Body of pancreas (tissue), 4 donors: ENCODE measurements at regions not wholly inside any gene's neighbourhood (a gene's known extent, or its start where the extent isn't known, plus 50 kb on each side); places are given as distances from the start of the nearest gene placed in this dataset.
"Not testable (repeated sequence)": the region's sequence is repeated elsewhere in the genome, so short reads cannot be mapped to it uniquely, and the experiment has no call there.

ENCODE experiments used
- ATAC-seq: fragments of 150-250 bp; one replicate; pipeline ENCODE4 v1.9.1; 2016
- DNase-seq, 4 donors: peaks; one replicate each; pipeline ENCODE4 v3.0.0-alpha.2; 2019
- H3K27ac ChIP-seq, 4 donors: fragments of 200-600 bp; sonication (generic); 1 replicate in 3 of 4; 2 replicates in 1 of 4; pipeline versions ENCODE4 v1.5.1 to v1.6.1; 2016 to 2019; ENCODE audit warnings: mild to moderate bottlenecking in 1 of 4, mixed read lengths in 1 of 4, moderate library complexity in 1 of 4
- H3K27me3 ChIP-seq, 2 donors: fragments of 200-600 bp; sonication (generic); one replicate each; pipeline ENCODE4 v1.6.0; 2016; ENCODE audit warnings: mild to moderate bottlenecking in 1 of 2
- H3K36me3 ChIP-seq, 2 donors: fragments of 200-600 bp; sonication (generic); replicated peaks in 1 of 2; 2 replicates each; pipeline ENCODE4 v1.5.1; 2016; ENCODE audit warnings: low read depth in 2 of 2; ENCODE audit not compliant: insufficient read depth in 1 of 2
- H3K4me1 ChIP-seq: fragments of 200-600 bp; sonication (generic); one replicate; pipeline ENCODE4 v1.6.0; 2016
- H3K4me3 ChIP-seq, 2 donors: fragments of 200-600 bp; sonication (generic); 1 replicate in 1 of 2; 2 replicates in 1 of 2; pipeline ENCODE4 v1.5.1; 2016 to 2019
- H3K9me3 ChIP-seq, 3 donors: fragments of 200-600 bp; sonication (generic); 1 replicate in 2 of 3; 2 replicates in 1 of 3; pipeline ENCODE4 v1.5.1; 2016
- CTCF ChIP-seq, 7 experiments: fragments of 450-650 bp in 4 of 7; fragments of 200-600 bp in 3 of 7; sonication (generic) in 3 of 7; IDR thresholded peaks; one replicate each; pipeline ENCODE4 v1.5.1; 2016 to 2019; ENCODE audit warnings: antibody characterized with exemption in 7 of 7
- POLR2A ChIP-seq, 3 donors: fragments of 450-650 bp; IDR thresholded peaks; one replicate each; pipeline ENCODE4 v1.6.1; 2016; ENCODE audit warnings: antibody characterized with exemption in 3 of 3, mild to moderate bottlenecking in 2 of 3
- WGBS, 2 donors: methylation state at CpG; one replicate each; pipeline ENCODE4 v1.1.5; 2017; 5-methylcytosine and 5-hydroxymethylcytosine counted together
- intact Hi-C: fragments of 100-400 bp; cut with DNase I; formaldehyde crosslinking; loops from one replicate; pipeline ENCODE4 v1.15.1; 2023

- no peaks in the 10 kb centered on the region for H3K4me1 ChIP-seq
- no peaks in the 10 kb centered on the region for H3K9me3 ChIP-seq
- no peak for DNase-seq
- H3K4me3 ChIP-seq, result no peak overlapping the region
- no peaks in the 10 kb centered on the region for H3K27me3 ChIP-seq
- TF ChIP-seq CTCF (IDR thresholded peaks at IDR 0.05) (no peak), POLR2A (IDR thresholded peaks at IDR 0.05) (no peak)
- 17 to 21% methylated on average over 1 of the region's 1 CpG for WGBS, 2 donors
- H3K27ac ChIP-seq, result no peak overlapping the region
- no peak for ATAC-seq
- intact Hi-C loops, result no loop called here
- no peaks in the 10 kb centered on the region for H3K36me3 ChIP-seq
These were observed 110.8 kb upstream of the GRIN3A start for GRCh38 chr9:101849102-101849707.

DNA sequence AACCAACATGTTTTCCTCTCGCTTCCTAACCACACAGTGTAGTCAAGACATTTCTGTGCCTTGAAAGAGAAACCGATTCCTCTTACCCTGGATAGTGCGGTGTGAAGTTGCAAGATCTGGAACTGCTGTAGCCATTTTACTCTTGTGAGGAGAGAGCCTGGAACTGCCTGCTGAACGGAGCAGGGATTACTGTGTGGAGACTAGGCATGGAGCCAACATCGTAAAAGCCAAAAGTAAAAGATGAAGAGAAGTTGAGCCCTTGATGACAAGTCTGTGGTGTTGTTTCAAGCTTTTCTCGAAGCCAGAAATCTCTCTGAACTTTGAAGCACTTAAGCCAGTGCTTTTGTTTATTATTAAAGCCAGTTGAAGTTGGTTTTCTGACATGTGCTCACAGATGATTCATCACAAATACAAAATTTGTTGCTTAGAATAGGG is 110.1 kb upstream of the GRIN3A start:
- intact Hi-C loops, result no loop called here
- no peaks in the 10 kb centered on the region for H3K27me3 ChIP-seq
- no peak for ATAC-seq
- H3K27ac ChIP-seq, result no peak overlapping the region
- WGBS, 2 donors, result 47 to 49% methylated on average over 6 of the region's 6 CpGs
- no peaks in the 10 kb centered on the region for H3K9me3 ChIP-seq
- H3K4me3 ChIP-seq, result no peak overlapping the region
- TF ChIP-seq CTCF (IDR thresholded peaks at IDR 0.05) (no peak), POLR2A (IDR thresholded peaks at IDR 0.05) (no peak)
- no peak for DNase-seq
- H3K4me1 ChIP-seq, result no peaks in the 10 kb centered on the region
- H3K36me3 ChIP-seq, result no peaks in the 10 kb centered on the region

DNA sequence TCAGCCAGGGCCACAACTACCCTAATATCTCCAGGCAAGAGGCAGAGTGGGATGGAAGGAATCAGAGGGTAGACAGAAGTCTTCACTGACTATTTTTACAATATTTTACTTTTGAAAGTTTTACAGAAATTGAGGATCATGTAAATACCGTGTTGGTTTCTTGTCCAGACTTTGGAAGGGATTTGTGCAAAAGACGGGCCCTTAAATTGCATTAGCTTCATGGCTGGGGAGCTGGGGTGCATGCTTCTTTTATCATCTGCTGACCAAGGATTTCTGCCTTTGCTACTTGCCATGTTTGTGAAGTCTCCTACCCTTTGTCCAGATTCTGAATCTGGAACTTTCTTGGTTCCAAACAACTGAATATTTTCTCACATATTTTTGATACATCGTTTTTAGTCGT is 107.7 kb upstream of the GRIN3A start:
- ATAC-seq (no peak), DNase-seq (no peak)
- intact Hi-C loops, result no loop called here
- no peaks in the 10 kb centered on the region for H3K36me3 ChIP-seq
- no peaks in the 10 kb centered on the region for H3K27me3 ChIP-seq
- WGBS, 2 donors, result 54 to 56% methylated on average over 4 of the region's 4 CpGs
- no peak overlapping the region for H3K4me3 ChIP-seq
- no peaks in the 10 kb centered on the region for H3K4me1 ChIP-seq
- no peaks in the 10 kb centered on the region for H3K9me3 ChIP-seq
- H3K27ac ChIP-seq, result no peak overlapping the region
- TF ChIP-seq POLR2A (IDR thresholded peaks at IDR 0.05), result no peak
- no peak for TF ChIP-seq CTCF (IDR thresholded peaks at IDR 0.05)

GRCh38 chr9:101840694-101841188 is 102.3 kb upstream of the GRIN3A start:
- TF ChIP-seq CTCF (IDR thresholded peaks at IDR 0.05), result no peak
- no peak for TF ChIP-seq POLR2A (IDR thresholded peaks at IDR 0.05)
- ATAC-seq (no peak), DNase-seq (no peak)
- no peaks in the 10 kb centered on the region for H3K27me3 ChIP-seq
- H3K4me3 ChIP-seq, result no peak overlapping the region
- H3K36me3 ChIP-seq, result no peaks in the 10 kb centered on the region
- intact Hi-C loops, result no loop called here
- H3K4me1 ChIP-seq, result no peaks in the 10 kb centered on the region
- H3K9me3 ChIP-seq, result peaks cover 0 to 4% (median 0%) of the 10 kb centered on the region in 3 donors
- H3K27ac ChIP-seq, result no peak overlapping the region

DNA sequence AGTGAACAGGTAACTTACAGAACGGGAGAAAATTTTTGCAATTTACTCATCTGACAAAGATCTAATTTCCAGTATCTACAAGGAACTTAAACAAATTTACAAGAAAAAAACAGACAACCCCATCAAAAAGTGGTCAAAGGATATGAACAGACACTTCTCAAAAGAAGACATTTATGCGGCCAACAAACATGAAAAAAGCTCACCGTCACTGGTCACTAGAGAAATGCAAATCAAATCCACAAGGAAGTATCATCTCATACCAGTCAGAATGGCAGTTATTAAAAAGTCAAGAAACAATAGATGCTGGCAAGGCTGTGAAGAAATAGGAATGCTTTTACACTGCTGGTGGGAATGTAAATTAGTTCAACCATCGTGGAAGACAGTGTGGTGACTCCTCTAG is 100.5 kb upstream of the GRIN3A start:
- H3K27ac ChIP-seq, H3K4me1 ChIP-seq, H3K27me3 ChIP-seq, ATAC-seq, H3K9me3 ChIP-seq, intact Hi-C loops, DNase-seq, H3K36me3 ChIP-seq, H3K4me3 ChIP-seq: not testable (repeated sequence)
- 71 to 78% methylated on average over 4 of the region's 4 CpGs for WGBS, 2 donors
